T follicular helper cell (primary cell): ENCODE measurements at regions not wholly inside any gene's neighbourhood (a gene's known extent, or its start where the extent isn't known, plus 50 kb on each side); places are given as distances from the start of the nearest gene placed in this dataset.

Experiments
- DNase-seq: peaks from one replicate; pipeline ENCODE4 v3.0.0-alpha.2; 2020; ENCODE audit warnings: low read depth

DNA sequence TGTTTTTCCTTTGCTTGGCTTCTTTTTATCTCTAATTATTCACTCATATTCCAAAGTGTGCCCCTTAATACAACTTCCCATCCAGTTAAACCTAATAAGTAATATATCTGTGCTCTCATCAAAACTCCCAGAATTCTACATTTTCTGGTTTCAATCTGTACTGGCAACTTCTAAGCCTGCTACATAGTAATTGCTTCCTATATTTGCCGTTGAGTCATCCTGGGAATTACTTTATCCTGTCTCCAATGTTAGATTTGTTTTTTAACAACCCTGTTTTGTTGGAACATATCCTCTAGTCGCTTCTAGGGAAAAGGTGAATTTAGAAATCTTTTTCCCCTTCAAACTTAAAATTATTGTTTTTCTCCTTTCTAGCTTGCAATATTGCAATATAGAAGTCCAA lies 620.5 kb upstream of the PKN2 start:
- no peak for DNase-seq

DNA sequence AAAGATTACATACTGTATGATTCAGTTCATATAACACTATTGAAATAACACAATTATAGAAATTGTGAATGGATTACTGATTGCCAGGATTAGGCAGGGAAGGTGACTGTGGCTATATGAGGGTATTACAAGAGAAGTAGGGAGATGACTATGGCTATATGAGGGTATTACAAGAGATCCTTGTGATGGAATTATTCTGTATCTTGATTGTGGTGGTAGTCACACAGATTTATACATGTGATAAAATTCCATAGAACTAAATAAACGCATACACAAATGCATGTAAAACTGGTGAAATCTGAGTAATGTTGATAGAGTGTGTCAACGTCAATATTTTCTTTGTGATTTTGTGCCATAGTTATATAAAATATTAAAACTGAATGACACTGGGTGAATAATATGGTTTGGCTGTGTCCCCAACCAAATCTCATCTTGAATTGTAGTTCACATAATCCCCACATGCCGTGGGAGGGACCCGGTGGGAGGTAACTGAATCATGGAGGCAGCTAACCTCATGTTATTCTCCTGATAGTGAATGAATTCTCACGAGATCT lies 615.6 kb upstream of the PKN2 start:
- DNase-seq, result no peak

DNA sequence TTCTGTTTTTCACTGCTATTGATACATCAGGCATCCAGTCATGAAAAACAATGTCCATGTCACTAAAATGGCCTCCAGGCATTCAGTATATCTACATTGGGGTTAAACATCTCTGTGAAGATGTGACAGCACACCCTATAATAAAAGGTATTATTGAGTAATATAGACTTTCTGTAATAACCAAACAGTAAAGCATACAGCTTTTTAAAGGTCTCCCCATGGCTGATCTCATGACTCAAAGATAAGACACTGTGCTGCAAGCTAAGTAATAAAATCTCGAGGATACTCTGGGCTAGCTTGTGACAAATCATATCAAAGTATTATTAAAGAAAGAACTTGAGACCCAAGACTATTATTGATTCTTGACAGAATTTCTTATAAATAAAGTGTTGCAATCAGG lies 613.1 kb upstream of the PKN2 start:
- DNase-seq, result no peak

DNA sequence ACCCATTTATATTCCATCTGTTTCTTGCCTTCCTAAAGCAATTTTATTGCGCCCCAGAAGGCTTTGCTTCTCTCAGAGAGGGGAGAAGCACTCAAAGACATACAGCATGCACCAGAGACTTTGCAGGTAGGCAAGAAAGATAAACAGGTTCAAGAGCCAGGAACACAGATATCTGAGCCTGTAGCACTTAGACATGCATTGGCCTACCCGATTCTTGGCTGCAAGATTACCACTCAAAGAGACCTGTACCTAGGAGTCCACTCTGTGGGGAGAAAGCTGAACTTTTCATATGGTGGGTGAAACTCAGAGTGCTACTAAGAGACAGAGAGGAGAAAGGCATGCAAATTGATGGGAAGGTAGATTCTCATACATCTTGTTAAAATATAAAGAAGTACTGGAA lies 609.4 kb upstream of the PKN2 start:
- DNase-seq, result no peak

DNA sequence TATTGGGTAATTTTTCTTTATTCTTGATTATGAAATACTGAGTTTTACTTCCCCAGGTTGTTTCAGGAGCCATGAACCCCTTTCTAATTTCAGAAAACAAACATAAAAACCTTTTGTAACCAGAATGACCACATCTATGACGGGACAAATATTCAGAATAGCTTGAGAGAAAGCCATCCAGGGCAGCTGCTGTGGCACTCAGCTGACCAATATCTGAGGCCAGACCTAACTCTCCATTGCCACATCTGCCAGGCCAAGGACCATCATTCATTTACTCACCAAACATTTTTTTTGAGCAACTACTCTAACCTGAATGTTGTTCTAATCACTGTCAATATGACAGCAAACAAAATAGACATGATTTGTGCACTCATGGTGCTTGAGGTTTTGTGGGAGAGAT lies 608.3 kb upstream of the PKN2 start:
- DNase-seq, result no peak

DNA sequence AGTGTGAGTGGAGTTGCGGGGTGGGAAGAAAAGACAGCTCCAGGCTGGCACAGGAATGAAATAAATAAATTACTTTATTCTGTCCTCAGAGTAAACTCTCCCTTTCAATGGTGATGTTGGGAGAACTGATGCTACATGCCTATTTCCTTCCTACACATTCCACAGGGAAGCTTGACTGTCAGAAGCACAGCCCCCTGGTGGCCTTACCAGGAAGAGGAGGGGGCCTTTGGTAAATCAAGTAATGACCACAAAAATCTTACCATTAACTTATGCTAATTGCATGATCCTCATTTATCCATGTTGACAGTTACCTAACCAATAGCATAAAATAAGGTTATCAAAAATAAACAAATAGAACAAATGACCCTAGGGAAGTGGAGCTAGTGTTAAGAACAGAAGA lies 605.0 kb upstream of the PKN2 start:
- no peak for DNase-seq

DNA sequence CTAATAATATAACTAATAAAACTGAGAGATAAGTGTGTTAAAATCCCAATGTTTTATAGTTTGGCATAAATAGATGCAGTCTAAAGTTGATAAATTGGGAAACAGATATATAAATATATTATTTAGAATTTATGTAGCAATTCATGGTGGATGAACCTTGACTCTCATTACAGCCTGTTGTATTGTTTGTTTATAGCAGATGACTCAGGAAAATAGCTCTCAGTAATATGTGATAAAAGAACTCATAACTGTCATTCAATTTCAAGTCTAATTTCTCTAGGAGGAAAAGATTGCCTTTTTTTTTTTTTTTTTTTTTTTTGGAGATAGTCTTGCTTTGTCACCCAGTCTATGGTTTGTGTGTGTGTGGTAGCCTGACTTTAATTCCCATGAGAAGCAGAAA lies 603.2 kb upstream of the PKN2 start:
- DNase-seq, result no peak

DNA sequence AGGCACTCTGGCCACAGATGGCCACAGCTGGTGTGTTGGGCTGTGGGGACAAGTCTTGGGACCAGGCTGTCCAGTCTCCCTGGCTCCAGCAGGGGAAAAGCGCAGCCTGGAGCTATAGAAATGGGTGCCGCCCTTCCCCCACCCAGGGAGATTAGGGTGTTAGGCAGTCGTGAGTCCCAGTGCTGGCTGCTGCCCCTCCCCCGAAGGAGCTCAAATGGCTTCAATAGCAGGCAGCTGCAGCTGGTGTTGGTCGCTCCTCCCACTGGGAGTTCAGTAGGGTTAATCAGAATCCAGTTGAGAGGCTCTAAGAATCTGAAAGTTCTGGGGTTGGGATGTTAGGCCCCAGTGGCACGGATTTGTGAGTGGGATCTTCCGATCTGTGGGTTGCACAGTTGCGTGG lies 595.6 kb upstream of the PKN2 start:
- no peak for DNase-seq

DNA sequence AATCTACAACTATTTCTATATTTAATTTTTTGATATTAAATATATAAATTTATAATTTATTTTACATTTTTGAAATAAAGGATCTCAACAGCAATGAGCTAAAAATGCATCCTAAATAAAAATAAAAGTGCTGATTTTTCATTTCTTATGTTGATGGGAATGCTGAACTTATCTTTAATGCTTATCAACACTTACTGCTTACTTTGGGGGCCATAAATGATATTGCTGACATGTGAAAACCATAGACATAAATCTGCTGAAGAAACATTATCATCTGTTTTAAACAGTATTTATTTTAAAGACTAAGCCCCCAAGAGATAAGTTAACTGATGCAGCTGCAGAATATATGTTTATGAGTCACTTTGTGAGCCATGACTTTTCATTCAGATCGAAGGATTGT lies 594.1 kb upstream of the PKN2 start:
- no peak for DNase-seq

DNA sequence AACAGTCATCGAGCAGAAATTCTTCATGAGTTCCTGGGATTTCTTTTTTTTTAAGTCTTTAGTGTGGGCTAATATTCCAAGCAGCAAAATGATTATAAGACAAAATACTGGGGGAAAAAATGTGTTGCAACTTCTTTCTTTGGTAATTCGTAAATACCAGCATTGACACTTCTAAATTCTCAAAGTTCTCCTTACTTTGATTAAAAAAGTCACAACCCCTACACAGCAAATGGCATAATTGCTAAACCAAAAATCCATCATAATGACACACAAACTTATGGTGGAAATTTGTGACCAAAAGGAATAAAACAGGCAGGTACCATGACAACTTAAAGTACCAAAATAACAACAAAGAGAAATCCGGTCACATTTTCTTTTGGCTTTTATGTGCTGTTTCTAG lies 585.2 kb upstream of the PKN2 start:
- no peak for DNase-seq

DNA sequence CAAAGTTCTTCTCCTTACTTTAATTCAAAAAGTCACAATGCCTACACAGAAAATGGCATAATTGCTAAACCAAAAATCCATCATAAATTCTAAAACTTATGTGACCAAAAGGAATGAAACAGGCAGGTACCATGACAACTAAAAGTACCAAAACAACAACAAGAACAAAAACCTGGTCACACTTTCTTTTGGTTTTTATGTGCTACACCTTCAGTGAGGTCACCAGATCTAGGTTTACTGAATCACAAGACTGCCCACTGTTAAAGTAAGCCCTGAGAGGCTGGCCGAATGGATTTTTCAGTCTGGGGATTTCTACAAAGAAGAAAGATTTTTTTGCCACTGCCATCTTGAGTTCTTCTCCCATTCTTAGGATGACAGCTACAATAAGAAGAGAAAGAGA lies 583.0 kb upstream of the PKN2 start:
- DNase-seq, result no peak

DNA sequence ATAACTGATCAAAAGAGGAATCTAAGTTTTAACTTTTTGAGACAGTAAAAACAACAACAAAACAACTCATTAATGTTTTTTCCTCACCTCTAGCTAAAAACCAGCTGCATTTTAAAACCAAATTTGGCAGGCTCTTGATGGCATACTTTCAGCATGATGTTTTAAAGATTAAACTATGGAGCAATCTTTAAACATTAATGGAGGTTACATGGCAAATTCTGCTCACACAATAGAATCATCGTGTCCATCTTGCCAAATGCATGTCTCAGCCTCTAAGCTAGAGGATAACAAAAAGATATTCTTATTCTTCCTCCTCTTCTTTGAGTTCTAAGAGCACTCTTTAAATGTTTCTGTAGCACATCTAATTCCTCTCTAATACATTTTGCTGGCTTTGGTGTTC lies 579.8 kb upstream of the PKN2 start:
- no peak for DNase-seq

DNA sequence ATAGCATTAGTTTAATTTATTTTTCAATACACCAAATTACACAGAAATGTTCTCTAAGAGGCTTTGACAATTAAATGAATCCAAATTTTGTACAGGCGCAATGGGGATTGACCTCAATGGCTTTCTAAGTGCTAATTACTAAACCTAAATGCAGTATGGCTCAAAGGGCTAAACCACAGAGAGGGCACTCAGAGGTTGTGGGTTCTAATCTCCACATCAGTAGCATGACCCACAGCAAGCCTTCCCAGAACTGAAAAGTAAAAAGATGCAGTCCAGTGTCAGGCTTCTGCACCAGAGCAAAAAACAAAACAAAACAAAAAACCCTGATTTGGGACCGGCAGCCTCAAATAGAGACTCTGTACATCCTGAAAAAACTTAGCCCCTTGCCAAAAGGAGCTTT lies 579.2 kb upstream of the PKN2 start:
- no peak for DNase-seq

DNA sequence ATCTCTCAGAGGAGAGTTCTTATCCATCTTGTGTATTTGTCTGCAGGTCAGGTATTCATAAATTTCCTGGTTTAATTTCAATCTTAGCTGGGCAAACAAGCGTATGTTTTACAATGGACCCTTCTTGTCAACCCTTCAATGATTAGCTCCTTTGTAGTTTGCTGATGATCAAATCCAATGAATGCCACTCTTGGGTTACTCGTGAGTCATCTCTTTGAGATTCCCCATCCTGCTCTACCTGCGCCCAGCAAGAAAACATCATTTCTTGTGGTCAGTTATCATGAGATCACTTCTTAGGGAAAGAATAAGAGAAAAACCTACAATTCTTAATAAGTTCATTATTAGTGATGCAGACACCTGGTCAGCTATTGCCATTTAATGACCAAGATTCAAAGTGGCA lies 572.3 kb upstream of the PKN2 start:
- DNase-seq, result no peak

DNA sequence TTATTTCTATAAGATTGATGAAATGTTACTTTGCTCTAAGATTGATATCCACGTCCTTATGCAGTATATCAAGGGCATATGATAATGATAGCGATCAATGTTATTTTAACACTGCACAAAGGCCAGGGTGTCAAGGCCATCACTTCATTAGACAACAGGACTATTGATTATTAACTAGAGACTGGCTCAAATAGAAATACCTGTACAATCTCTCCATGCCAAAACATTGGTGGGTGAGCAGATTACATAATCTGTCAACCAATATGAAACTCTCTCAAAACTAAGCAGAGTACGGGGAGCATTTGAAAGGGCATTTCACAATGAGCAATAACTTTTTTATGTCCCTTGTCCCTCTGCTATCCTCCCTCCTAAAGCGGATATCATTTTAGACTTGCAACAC lies 566.5 kb upstream of the PKN2 start:
- DNase-seq, result no peak

DNA sequence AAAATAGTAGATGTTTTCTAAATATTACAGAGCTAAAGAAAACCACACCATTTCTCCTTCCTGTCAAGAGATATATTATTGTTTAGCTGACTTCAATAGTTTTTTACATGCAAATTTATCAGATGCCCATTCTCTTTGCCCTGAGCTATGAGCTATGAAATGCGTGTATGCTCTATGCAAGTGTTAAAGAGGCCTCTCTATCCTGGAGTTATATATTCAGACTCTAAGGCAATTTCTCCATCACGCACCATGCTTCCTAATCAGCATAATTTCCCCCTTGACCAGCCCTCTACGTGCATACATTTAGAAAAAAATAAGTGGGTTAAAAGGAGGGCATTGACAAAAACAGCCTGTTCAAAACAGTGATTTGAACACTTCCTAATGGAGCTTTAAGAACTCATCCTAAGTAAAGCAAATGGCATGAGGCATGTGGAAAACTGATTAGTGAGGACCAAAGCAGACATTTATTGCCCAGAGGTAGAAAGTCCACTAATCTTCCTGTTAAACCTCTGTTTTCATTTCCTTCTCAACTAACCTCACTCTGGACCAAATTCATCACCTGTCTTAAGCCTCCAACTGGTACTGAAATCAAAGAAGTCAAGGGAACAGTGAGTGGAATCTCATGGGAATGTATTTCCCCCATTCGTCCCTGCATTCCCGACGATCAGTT lies 565.8 kb upstream of the PKN2 start:
- DNase-seq, result no peak

DNA sequence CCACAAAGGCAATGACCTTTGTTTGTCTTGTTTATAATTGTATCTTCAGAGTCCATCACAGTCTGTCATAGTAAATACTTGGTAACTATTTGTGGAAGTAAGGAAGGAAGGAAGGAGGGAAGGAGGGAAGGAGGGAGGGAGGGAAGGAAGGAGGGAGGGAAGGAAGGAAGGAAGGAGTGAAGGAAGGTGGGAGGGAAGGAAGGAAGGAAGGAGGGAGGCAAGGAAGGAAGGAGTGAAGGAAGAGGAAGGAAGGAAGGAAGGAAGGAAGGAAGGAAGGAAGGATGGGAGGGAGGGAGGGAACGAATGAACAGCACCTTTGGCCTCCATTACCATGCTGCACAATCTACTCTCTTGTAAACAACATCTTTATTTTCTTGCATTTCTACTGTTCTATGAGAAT lies 559.5 kb upstream of the PKN2 start:
- DNase-seq, result no peak

DNA sequence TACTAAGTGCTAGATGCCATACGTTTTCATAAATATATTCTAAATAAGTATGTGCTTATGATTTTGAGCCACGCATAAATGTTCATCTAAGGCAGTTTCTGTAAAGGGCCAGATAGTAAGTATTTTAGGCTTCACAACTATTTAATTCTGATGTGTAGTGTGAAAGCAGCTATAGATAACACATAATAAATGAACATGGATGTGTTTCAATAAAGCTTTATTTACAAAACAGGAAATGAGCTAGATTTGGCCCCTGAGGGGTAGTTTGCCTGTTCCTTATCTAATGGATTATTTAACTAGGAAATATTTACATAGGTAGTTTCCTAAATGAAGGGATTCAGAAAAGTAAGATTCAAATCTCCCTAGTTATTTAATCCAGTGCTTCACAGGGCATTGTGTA lies 557.6 kb upstream of the PKN2 start:
- DNase-seq, result no peak

DNA sequence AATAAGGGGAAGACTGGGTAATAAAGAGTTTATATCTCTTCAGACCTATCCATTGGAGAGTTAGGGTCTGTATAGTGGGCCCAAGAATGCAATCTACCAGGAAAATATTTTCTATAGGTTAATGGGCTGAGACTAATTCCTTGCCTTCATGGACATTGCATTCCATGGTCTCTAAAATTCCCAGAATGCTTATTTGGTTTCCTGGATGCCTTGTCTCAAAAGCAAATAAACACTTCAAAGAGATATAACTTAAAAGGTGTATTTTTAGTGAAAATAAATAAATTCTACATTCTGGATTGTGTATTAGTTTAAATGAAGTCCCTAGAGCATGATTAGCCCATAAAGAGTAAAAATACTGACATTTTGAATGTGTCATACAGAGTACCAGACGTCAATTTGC lies 550.1 kb upstream of the PKN2 start:
- DNase-seq, result no peak

DNA sequence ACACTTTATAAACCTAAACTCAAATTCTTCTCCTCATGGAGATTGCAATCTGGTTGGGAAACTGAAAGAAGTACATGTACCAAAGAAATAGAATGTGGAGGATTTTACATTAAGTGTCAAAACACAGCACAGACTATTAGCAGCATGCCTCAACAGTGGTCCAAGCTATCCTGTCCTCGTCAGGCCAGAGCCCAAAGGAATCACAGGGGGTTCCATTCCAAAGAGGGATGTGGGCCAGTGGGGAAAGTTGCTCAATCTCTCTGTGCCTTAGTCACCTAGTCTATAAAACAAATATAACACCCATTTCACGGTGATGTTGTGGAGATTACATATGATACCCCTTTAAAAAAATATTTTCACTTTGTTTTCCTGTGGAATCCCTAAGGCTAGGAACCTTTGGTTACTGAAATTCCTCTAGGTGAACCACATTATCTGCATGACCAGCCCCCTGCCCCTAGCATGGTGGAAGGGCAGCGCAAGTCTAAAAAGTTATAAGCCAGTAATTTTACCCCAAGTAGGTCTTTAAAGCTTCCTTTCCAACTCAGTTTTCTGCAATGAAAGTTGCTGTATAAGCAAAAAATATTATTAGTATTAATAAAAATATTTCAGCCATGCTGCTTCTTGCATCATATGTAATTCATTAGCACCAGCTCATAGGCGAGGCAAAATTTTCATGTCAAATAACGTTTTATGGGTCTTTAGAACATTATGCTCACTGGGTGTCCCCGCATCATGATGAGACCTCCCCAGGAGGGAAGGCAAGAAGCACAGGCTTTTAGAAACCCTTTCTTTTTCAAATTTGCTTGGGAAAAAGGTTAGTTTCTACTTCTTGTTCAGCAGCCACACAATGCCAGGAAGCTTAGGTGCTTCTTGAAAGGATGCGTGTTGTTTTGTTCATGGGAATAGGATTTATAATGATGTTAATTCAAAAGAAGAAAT lies 548.8 kb upstream of the PKN2 start:
- no peak for DNase-seq

DNA sequence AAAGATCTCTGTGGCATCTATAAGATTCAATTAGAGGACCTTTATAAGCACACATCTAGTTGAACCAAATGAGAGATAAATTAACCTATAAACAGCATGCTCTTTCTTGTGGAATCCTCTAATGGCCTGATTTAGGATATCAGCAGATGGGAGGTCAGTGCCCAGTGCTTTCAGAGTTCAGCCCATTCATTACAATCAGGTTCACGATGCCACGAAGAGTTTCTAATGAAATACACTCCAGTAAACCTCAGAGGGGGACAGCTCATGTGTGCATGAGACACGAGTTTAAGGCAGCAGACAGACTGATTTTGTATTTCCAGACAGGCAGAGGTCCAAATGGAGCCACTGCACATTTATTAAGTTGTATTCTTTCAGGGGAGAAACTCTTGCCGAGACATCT lies 544.4 kb upstream of the PKN2 start:
- DNase-seq, result no peak

DNA sequence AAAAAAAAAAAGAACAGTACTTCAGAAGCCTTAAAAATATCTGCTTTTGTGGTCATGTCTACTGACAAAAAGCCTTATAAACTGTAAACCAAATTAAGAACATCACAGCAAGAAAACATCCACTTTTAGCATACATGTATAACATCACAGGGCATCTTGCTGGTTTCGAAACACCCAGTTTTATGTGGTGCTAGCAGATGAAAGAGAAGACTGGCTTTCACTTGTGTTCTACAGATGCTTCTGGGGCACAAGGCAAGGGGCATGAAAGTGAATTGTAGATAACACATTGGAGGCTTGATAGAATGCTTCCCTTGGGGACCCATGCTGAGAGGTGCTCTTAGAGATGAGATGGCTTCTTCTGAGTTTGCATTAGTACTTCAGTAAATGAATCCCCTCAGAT lies 543.7 kb upstream of the PKN2 start:
- no peak for DNase-seq

DNA sequence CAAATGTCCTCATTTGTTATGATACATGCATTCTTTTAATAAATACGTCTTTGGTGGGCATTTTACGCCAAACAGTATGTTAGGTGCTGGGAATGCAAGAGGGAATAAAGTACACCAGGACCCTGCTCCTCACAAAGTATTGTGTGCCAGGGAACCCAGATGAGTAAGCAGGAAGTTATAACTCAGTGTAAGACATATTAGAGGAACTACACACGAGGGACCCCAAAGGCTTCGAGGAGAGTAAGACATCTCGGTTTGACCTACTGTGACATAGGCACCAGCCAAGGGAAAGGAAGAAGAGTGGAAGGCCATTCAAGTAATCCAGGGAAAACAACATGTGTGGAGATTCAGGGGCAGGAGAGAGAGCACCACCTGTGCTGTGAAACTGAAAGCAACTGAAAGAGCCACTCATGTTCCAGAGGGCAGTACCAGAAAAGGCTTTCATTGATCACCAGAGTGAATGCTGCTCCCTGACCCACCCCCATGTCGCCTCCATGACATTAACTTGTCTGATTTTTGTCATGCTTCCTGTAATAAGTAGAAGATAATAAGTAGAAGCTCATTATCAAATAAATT lies 542.5 kb upstream of the PKN2 start:
- no peak for DNase-seq
